B cell (primary cell): ENCODE measurements at regions not wholly inside any gene's neighbourhood (a gene's known extent, or its start where the extent isn't known, plus 50 kb on each side); places are given as distances from the start of the nearest gene placed in this dataset.
"Not testable (repeated sequence)": the region's sequence is repeated elsewhere in the genome, so short reads cannot be mapped to it uniquely, and the experiment has no call there.

Experiments
- ATAC-seq: fragments of 200-7000 bp; cut with Tn5 transposase; one replicate; pipeline ENCODE4 v1.10.0; 2021; ENCODE audit warnings: low read depth, mild to moderate bottlenecking, moderate number of reproducible peaks, moderate library complexity
- CTCF ChIA-PET: fragments of 350-600 bp; sonication (Branson Sonifier 250); formaldehyde crosslinking; loops from one replicate; lab custom pipeline; 2021; ENCODE audit warnings: antibody characterized with exemption, inconsistent platforms; lab: Charles Lee
- POLR2A ChIA-PET: fragments of 350-600 bp; sonication (Branson Sonifier 250); formaldehyde crosslinking; loops from one replicate; lab custom pipeline; 2021; ENCODE audit warnings: antibody characterized with exemption; lab: Charles Lee
- DNase-seq: peaks from one replicate; pipeline ENCODE4 v3.0.0; 2013
- H2AFZ ChIP-seq: 2 replicates; pipeline ENCODE4 v1.6.1; 2012; ENCODE audit warnings: mild to moderate bottlenecking, low read depth, low read length; ENCODE audit not compliant: insufficient read depth, poor library complexity, severe bottlenecking
- H3K27ac ChIP-seq, 2 donors: 1 replicate in 1 of 2; 2 replicates in 1 of 2; pipeline ENCODE4 v1.5.1; 2012 to 2013; ENCODE audit warnings: low read length in 2 of 2, mild to moderate bottlenecking in 2 of 2, moderate library complexity in 1 of 2
- H3K27me3 ChIP-seq, 4 experiments: fragments of 200-600 bp in 1 of 4; sonication (generic) in 1 of 4; replicated peaks in 1 of 4; 1 replicate in 2 of 4; 2 replicates in 2 of 4; pipeline versions ENCODE4 v1.6.1 to v1.7.0; 2013 to 2016; ENCODE audit warnings: low read length in 3 of 4, mild to moderate bottlenecking in 2 of 4, mixed read lengths in 1 of 4, moderate library complexity in 1 of 4; ENCODE audit not compliant: insufficient read depth in 4 of 4, control insufficient read depth in 3 of 4; ENCODE audit errors: control extremely low read depth in 1 of 4
- H3K36me3 ChIP-seq, 2 experiments: replicated peaks in 1 of 2; 1 replicate in 1 of 2; 2 replicates in 1 of 2; pipeline versions ENCODE4 v1.6.1 to v1.7.1; 2013; ENCODE audit warnings: low read length in 1 of 2; ENCODE audit not compliant: insufficient read depth in 2 of 2, control insufficient read depth in 1 of 2; ENCODE audit errors: control extremely low read depth in 1 of 2, extremely low read depth in 1 of 2
- H3K4me1 ChIP-seq, 2 donors: fragments of 200-600 bp in 1 of 2; sonication (generic) in 1 of 2; 1 replicate in 1 of 2; 2 replicates in 1 of 2; pipeline versions ENCODE4 v1.5.1 to v1.6.1; 2013 to 2017; ENCODE audit warnings: low read length in 2 of 2; ENCODE audit not compliant: control insufficient read depth in 2 of 2, insufficient read depth in 2 of 2
- H3K4me2 ChIP-seq: replicated peaks from 2 replicates; pipeline ENCODE3; 2012; ENCODE audit warnings: mild to moderate bottlenecking, low read depth, low read length; ENCODE audit not compliant: poor library complexity, severe bottlenecking
- H3K4me3 ChIP-seq, 5 experiments: fragments of 200-600 bp in 1 of 5; sonication (generic) in 1 of 5; 1 replicate in 3 of 5; 2 replicates in 2 of 5; pipeline versions ENCODE4 v1.5.1 to v1.7.0; 2011 to 2016; ENCODE audit warnings: low read length in 4 of 5, mild to moderate bottlenecking in 4 of 5, low read depth in 2 of 5, control low read depth in 1 of 5, moderate library complexity in 1 of 5; ENCODE audit not compliant: insufficient read depth in 1 of 5; ENCODE audit errors: control extremely low read depth in 1 of 5, extremely low read depth in 1 of 5
- H3K79me2 ChIP-seq: fragments of 200-600 bp; sonication (generic); one replicate; pipeline ENCODE4 v1.6.0; 2016; ENCODE audit warnings: low read length; ENCODE audit not compliant: control insufficient read depth, insufficient read depth
- H3K9ac ChIP-seq: fragments of 200-600 bp; sonication (generic); 2 replicates; pipeline ENCODE4 v1.6.1; 2017; ENCODE audit warnings: mild to moderate bottlenecking, low read length, moderate library complexity
- H3K9me3 ChIP-seq, 3 donors: one replicate each; pipeline versions ENCODE4 v1.6.1 to v1.7.1; 2013; ENCODE audit warnings: low read length in 2 of 3; ENCODE audit not compliant: control insufficient read depth in 2 of 3, insufficient read depth in 1 of 3; ENCODE audit errors: control extremely low read depth in 1 of 3
- H4K20me1 ChIP-seq: 2 replicates; pipeline ENCODE4 v1.6.0; 2012; ENCODE audit warnings: mild to moderate bottlenecking, low read length; ENCODE audit not compliant: insufficient read depth, control insufficient read depth, poor library complexity, severe bottlenecking
- H3K27ac Mint-ChIP-seq: one replicate; pipeline ENCODE4 v1.8.0; 2021; ENCODE audit warnings: mixed read lengths
- H3K27me3 Mint-ChIP-seq: one replicate; pipeline ENCODE4 v1.8.0; 2021; ENCODE audit warnings: mixed read lengths
- H3K4me1 Mint-ChIP-seq: one replicate; pipeline ENCODE4 v1.8.0; 2021; ENCODE audit warnings: mixed read lengths
- H3K4me3 Mint-ChIP-seq: one replicate; pipeline ENCODE4 v1.8.0; 2021; ENCODE audit warnings: mixed read lengths
- H3K9me3 Mint-ChIP-seq: one replicate; pipeline ENCODE4 v1.8.0; 2022; ENCODE audit warnings: mixed read lengths; ENCODE audit not compliant: insufficient read depth
- EZH2 ChIP-seq: IDR thresholded peaks from 2 replicates; pipeline ENCODE4 v1.6.1; 2012; ENCODE audit warnings: borderline replicate concordance, low read depth, mild to moderate bottlenecking, moderate library complexity, low read length; ENCODE audit not compliant: insufficient read depth, poor library complexity, severe bottlenecking
- WGBS: methylation state at CpG from one replicate; pipeline ENCODE4 v1.1.5; 2013; ENCODE audit warnings: missing lambda C conversion rate; ENCODE audit not compliant: insufficient coverage; 5-methylcytosine and 5-hydroxymethylcytosine counted together
- intact Hi-C: fragments of 100-400 bp; cut with micrococcal nuclease; formaldehyde crosslinking; loops from one replicate; pipeline ENCODE4 v1.10.0; 2022
- TF ChIP-seq, protein P1 (sequence below): fragments of 200-600 bp; IDR thresholded peaks from one replicate; pipeline ENCODE4 v1.8.0; 2022; ENCODE audit warnings: antibody characterized with exemption, mild to moderate bottlenecking

DNA sequence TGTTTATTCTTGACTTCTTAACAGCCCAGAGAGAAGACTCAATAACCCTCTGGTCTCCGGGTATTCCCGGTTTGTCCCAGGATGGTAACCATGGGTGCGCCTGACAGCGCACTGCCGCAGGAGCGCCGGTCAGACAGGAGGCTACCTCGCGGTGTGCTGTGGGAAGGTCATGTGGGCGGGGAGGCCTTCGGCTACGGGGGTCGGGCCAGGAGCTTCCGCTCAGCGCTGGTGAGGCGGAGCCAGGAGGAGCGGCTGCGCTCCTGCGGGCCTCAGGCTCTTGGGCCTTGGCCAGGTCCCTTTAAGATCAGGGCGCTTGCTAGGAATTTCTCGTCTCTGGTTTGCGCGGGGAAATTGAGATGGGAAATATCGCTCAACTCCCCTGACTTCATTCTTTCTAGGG, 182.3 kb upstream of the NDN start:
- Histone ChIP-seq H3K36me3 (no peaks in the 10 kb centered on the region), H4K20me1 (no peaks in the 10 kb centered on the region), H3K9me3 (peaks cover 0 to 8% (median 0%) of the 10 kb centered on the region in 3 donors), H3K27me3 (no peaks in the 10 kb centered on the region), H3K9ac (no peak overlapping the region), H3K4me3 (no peak overlapping the region), H3K4me1 (no peaks in the 10 kb centered on the region), H3K79me2 (no peaks in the 10 kb centered on the region), H3K27ac (no peak overlapping the region), H3K4me2 (no peak overlapping the region), H2AFZ (no peak overlapping the region)
- Mint-ChIP-seq H3K4me1 (no peaks in the 10 kb centered on the region), H3K27me3 (peaks cover 3% of the 10 kb centered on the region), H3K27ac (no peak overlapping the region), H3K4me3 (no peak overlapping the region), H3K9me3 (no peaks in the 10 kb centered on the region)
- DNase-seq (no peak), ATAC-seq (no peak)
- POLR2A ChIA-PET, result no interaction called here
- CTCF ChIA-PET, result no interaction called here
- 36% methylated on average over 19 of the region's 24 CpGs for WGBS
- intact Hi-C loops, result no loop called here
- no peak for TF ChIP-seq EZH2
- TF ChIP-seq, protein P1, sequence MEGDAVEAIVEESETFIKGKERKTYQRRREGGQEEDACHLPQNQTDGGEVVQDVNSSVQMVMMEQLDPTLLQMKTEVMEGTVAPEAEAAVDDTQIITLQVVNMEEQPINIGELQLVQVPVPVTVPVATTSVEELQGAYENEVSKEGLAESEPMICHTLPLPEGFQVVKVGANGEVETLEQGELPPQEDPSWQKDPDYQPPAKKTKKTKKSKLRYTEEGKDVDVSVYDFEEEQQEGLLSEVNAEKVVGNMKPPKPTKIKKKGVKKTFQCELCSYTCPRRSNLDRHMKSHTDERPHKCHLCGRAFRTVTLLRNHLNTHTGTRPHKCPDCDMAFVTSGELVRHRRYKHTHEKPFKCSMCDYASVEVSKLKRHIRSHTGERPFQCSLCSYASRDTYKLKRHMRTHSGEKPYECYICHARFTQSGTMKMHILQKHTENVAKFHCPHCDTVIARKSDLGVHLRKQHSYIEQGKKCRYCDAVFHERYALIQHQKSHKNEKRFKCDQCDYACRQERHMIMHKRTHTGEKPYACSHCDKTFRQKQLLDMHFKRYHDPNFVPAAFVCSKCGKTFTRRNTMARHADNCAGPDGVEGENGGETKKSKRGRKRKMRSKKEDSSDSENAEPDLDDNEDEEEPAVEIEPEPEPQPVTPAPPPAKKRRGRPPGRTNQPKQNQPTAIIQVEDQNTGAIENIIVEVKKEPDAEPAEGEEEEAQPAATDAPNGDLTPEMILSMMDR, result no peak

DNA sequence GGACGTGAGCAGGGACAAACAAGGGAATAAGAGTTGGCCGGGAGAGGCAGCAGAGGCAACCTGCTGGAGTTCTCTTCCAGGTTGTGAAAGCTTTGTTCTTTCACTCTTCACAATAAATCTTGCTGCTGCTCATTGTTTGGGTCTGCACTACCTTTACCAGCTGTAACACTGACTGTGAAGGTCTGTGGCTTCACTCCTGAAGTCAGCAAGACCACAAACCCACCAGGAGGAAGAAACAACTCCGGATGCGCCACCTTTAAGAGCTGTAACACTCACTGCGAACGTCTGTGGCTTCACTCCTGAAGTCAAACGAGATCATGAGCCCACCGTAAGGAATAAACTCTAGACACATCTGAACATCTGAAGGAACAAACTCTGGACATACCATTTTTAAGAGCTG, 186.5 kb upstream of the NDN start:
- WGBS, result 86% methylated on average over 6 of the region's 8 CpGs
- H3K9me3 Mint-ChIP-seq, POLR2A ChIA-PET, H3K4me2 ChIP-seq, H3K79me2 ChIP-seq, H3K4me3 ChIP-seq, H4K20me1 ChIP-seq, H3K9me3 ChIP-seq, H3K27me3 ChIP-seq, H3K27ac Mint-ChIP-seq, DNase-seq, CTCF ChIA-PET, H3K27ac ChIP-seq, H3K36me3 ChIP-seq, H3K9ac ChIP-seq, H3K4me1 Mint-ChIP-seq, H3K27me3 Mint-ChIP-seq, H3K4me3 Mint-ChIP-seq, H2AFZ ChIP-seq, H3K4me1 ChIP-seq, ATAC-seq, intact Hi-C loops: not testable (repeated sequence)
